Neuronal stem cell (in vitro differentiated cells): ENCODE measurements at regions not wholly inside any gene's neighbourhood (a gene's known extent, or its start where the extent isn't known, plus 50 kb on each side); places are given as distances from the start of the nearest gene placed in this dataset.
"Not testable (repeated sequence)": the region's sequence is repeated elsewhere in the genome, so short reads cannot be mapped to it uniquely, and the experiment has no call there.

Experiments
- DNase-seq: peaks from one replicate; pipeline ENCODE4 v3.0.0-alpha.2; 2013; ENCODE audit warnings: low spot score
- H2AFZ ChIP-seq: one replicate; pipeline ENCODE4 v1.6.1; 2013; ENCODE audit warnings: mild to moderate bottlenecking, low read length, inconsistent platforms
- H2AK5ac ChIP-seq: 2 replicates; pipeline ENCODE4 v1.6.1; 2013; ENCODE audit warnings: low read depth, mild to moderate bottlenecking, inconsistent platforms, low read length, moderate library complexity, mixed read lengths
- H2BK120ac ChIP-seq: 2 replicates; pipeline ENCODE4 v1.6.1; 2013; ENCODE audit warnings: low read depth, mild to moderate bottlenecking, inconsistent platforms, low read length, moderate library complexity, mixed read lengths
- H2BK12ac ChIP-seq: one replicate; pipeline ENCODE4 v1.6.1; 2013; ENCODE audit warnings: low read length, inconsistent platforms
- H2BK15ac ChIP-seq: 2 replicates; pipeline ENCODE4 v1.6.1; 2013; ENCODE audit warnings: mild to moderate bottlenecking, low read length, inconsistent platforms, mixed read lengths
- H2BK5ac ChIP-seq: one replicate; pipeline ENCODE4 v1.6.1; 2013; ENCODE audit warnings: inconsistent platforms, mild to moderate bottlenecking, low read length, moderate library complexity
- H3K14ac ChIP-seq: one replicate; pipeline ENCODE4 v1.6.1; 2013; ENCODE audit warnings: low read length, inconsistent platforms
- H3K18ac ChIP-seq: 2 replicates; pipeline ENCODE4 v1.6.1; 2013; ENCODE audit warnings: low read length, inconsistent platforms
- H3K23ac ChIP-seq: 2 replicates; pipeline ENCODE4 v1.6.1; 2013; ENCODE audit warnings: low read depth, mild to moderate bottlenecking, mixed read lengths, low read length, inconsistent platforms; ENCODE audit not compliant: poor library complexity
- H3K27ac ChIP-seq: replicated peaks from 3 replicates; pipeline ENCODE4 v1.5.1; 2013; ENCODE audit warnings: low read length, inconsistent platforms
- H3K27me3 ChIP-seq, 3 experiments: 2 replicates each; pipeline ENCODE4 v1.6.1; 2013; ENCODE audit warnings: low read length in 3 of 3, mild to moderate bottlenecking in 2 of 3, inconsistent platforms in 1 of 3, low read depth in 1 of 3, mixed read lengths in 1 of 3, moderate library complexity in 1 of 3; ENCODE audit not compliant: control insufficient read depth in 3 of 3, insufficient read depth in 3 of 3
- H3K36me3 ChIP-seq, 2 donors: replicated peaks in 1 of 2; 2 replicates each; pipeline ENCODE4 v1.6.1; 2013; ENCODE audit warnings: low read length in 2 of 2; ENCODE audit not compliant: control insufficient read depth in 2 of 2, insufficient read depth in 2 of 2
- H3K4ac ChIP-seq: 2 replicates; pipeline ENCODE4 v1.6.1; 2013; ENCODE audit warnings: inconsistent platforms, mild to moderate bottlenecking, low read length, moderate library complexity
- H3K4me1 ChIP-seq, 2 donors: 1 replicate in 1 of 2; 2 replicates in 1 of 2; pipeline ENCODE4 v1.6.1; 2013; ENCODE audit warnings: low read length in 2 of 2, low read depth in 1 of 2; ENCODE audit not compliant: control insufficient read depth in 2 of 2, insufficient read depth in 1 of 2
- H3K4me2 ChIP-seq: one replicate; pipeline ENCODE4 v1.6.1; 2013; ENCODE audit warnings: mild to moderate bottlenecking, low read length, inconsistent platforms; ENCODE audit not compliant: insufficient read depth, poor library complexity, severe bottlenecking
- H3K4me3 ChIP-seq, 2 donors: 2 replicates each; pipeline ENCODE4 v1.5.1; 2013; ENCODE audit warnings: low read length in 2 of 2, mild to moderate bottlenecking in 2 of 2, inconsistent platforms in 1 of 2, moderate library complexity in 1 of 2
- H3K79me1 ChIP-seq: one replicate; pipeline ENCODE4 v1.6.1; 2013; ENCODE audit warnings: low read depth, mild to moderate bottlenecking, inconsistent platforms, low read length, moderate library complexity
- H3K9ac ChIP-seq: one replicate; pipeline ENCODE4 v1.6.1; 2013; ENCODE audit warnings: mild to moderate bottlenecking, low read depth, low read length, inconsistent platforms; ENCODE audit not compliant: poor library complexity
- H3K9me3 ChIP-seq, 2 donors: replicated peaks in 1 of 2; 2 replicates each; pipeline versions ENCODE3 to v1.6.1; 2013; ENCODE audit warnings: low read length in 2 of 2, mild to moderate bottlenecking in 2 of 2, inconsistent platforms in 1 of 2, low read depth in 1 of 2, mixed read lengths in 1 of 2, moderate library complexity in 1 of 2; ENCODE audit not compliant: control insufficient read depth in 2 of 2, insufficient read depth in 1 of 2
- H4K8ac ChIP-seq: one replicate; pipeline ENCODE4 v1.6.1; 2013; ENCODE audit warnings: low read depth, mild to moderate bottlenecking, inconsistent platforms, low read length, moderate library complexity
- H4K91ac ChIP-seq: one replicate; pipeline ENCODE4 v1.6.1; 2013; ENCODE audit warnings: low read length, low read depth, mild to moderate bottlenecking, inconsistent platforms; ENCODE audit not compliant: poor library complexity
- WGBS, 2 donors: extraction: QIAGEN DNeasy Blood & Tissue Kit; methylation state at CpG; one replicate each; pipeline ENCODE4 v1.1.7; 2013; ENCODE audit warnings: missing lambda C conversion rate in 2 of 2, mixed read lengths in 1 of 2; ENCODE audit not compliant: insufficient read length in 2 of 2, insufficient replicate concordance in 1 of 2; ENCODE audit errors: extremely low coverage in 2 of 2; 5-methylcytosine and 5-hydroxymethylcytosine counted together

- no peaks in the 10 kb centered on the region for H3K36me3 ChIP-seq
Measured at GRCh38 chr4:57719456-57719855, 609.3 kb upstream of the IGFBP7 start.

GRCh38 chr4:57714313-57714712, 604.1 kb upstream of the IGFBP7 start:
- not testable (repeated sequence) for H3K4ac ChIP-seq, DNase-seq, H2AFZ ChIP-seq, H3K14ac ChIP-seq, H4K8ac ChIP-seq, H2BK5ac ChIP-seq, H2BK15ac ChIP-seq, H3K27me3 ChIP-seq, H3K27ac ChIP-seq, H3K23ac ChIP-seq, H3K9ac ChIP-seq, H3K4me2 ChIP-seq, H2BK12ac ChIP-seq, H4K91ac ChIP-seq, H2AK5ac ChIP-seq, H3K79me1 ChIP-seq, H3K9me3 ChIP-seq, H3K36me3 ChIP-seq, H3K4me1 ChIP-seq, H3K18ac ChIP-seq, H2BK120ac ChIP-seq, H3K4me3 ChIP-seq
- no CpG with 5 or more reads among the region's 10 CpGs for WGBS, 2 donors

More at GRCh38 chr4:57719456-57719855, 609.3 kb upstream of the IGFBP7 start:
- H2BK15ac ChIP-seq = no peak overlapping the region
- no peak overlapping the region for H3K4me3 ChIP-seq
- no peak overlapping the region for H3K23ac ChIP-seq
- H3K27me3 ChIP-seq = no peaks in the 10 kb centered on the region
- H2AK5ac ChIP-seq = no peak overlapping the region
- H3K9me3 ChIP-seq = no peaks in the 10 kb centered on the region
- H2BK5ac ChIP-seq = no peak overlapping the region
- no CpG with 5 or more reads among the region's 2 CpGs for WGBS, 2 donors
- no peak overlapping the region for H3K4me2 ChIP-seq
- no peak overlapping the region for H3K14ac ChIP-seq
- H3K4me1 ChIP-seq = no peaks in the 10 kb centered on the region
- no peak overlapping the region for H3K27ac ChIP-seq
- H3K79me1 ChIP-seq = no peaks in the 10 kb centered on the region
- H3K9ac ChIP-seq = no peak overlapping the region
- no peak overlapping the region for H2BK120ac ChIP-seq
- no peak overlapping the region for H2BK12ac ChIP-seq
- H4K91ac ChIP-seq = no peak overlapping the region
- no peak for DNase-seq
- H4K8ac ChIP-seq = no peak overlapping the region
- H3K18ac ChIP-seq = no peak overlapping the region
- H3K4ac ChIP-seq = no peak overlapping the region
- no peak overlapping the region for H2AFZ ChIP-seq

DNA sequence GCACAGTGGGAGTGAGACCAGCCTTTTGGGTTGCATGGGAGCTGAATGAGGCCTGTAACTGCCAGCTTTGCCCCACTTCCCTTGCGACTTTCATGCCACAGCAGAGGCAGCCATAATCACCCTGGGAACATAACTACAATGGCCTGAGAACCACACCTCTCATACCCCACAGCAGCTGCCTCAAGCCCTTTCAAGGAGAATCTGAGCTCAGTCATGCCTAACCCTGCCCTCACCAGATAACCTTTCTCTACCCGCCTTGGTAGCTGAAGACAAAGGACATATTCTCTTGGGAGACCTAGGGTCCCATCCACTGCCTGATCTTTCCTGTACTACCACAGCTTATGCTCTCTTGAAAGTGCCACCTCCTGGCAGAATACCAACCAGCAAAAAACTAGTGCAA, 599.9 kb upstream of the IGFBP7 start:
- Histone ChIP-seq H3K27me3 (no peaks in the 10 kb centered on the region), H3K79me1 (no peaks in the 10 kb centered on the region), H3K4me3 (no peak overlapping the region), H2BK15ac (no peak overlapping the region), H3K4me1 (peaks cover 0 to 5% of the 10 kb centered on the region in 2 donors), H4K91ac (no peak overlapping the region), H3K14ac (no peak overlapping the region), H3K36me3 (no peaks in the 10 kb centered on the region), H2AK5ac (no peak overlapping the region), H2BK12ac (no peak overlapping the region), H3K9ac (no peak overlapping the region), H3K4me2 (no peak overlapping the region), H4K8ac (no peak overlapping the region), H2BK120ac (no peak overlapping the region), H2AFZ (no peak overlapping the region), H3K23ac (no peak overlapping the region), H3K9me3 (no peaks in the 10 kb centered on the region), H2BK5ac (peak overlapping the region; percentile 19), H3K27ac (no peak overlapping the region), H3K18ac (peak overlapping the region; percentile 35), H3K4ac (no peak overlapping the region)
- no CpG with 5 or more reads among the region's 2 CpGs for WGBS, 2 donors
- no peak for DNase-seq

DNA sequence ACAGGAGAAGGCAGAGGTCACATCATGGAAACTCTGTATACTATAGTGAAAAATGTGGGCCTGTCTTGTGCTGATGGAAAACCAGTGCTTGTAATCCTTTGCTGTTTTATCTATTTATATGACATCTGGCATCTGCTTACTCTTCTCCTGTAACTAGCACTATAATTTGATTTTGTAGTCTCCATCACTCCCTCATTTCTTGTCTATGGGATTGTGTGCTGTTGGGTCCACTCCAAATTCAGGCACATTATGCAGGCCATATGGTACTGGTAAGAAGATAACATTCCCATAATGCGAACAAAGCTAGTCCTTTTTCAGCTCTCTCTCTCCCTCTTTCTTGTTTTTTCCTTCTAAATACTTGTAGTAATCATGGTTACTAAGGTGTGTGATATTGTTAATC, 581.2 kb upstream of the IGFBP7 start:
- Histone ChIP-seq H3K18ac (no peak overlapping the region), H3K23ac (no peak overlapping the region), H3K4me1 (peaks cover 0 to 1% of the 10 kb centered on the region in 2 donors), H3K9me3 (no peaks in the 10 kb centered on the region), H4K91ac (no peak overlapping the region), H3K79me1 (no peaks in the 10 kb centered on the region), H3K36me3 (no peaks in the 10 kb centered on the region), H4K8ac (no peak overlapping the region), H3K14ac (no peak overlapping the region), H3K4me2 (no peak overlapping the region), H3K9ac (no peak overlapping the region), H3K4ac (no peak overlapping the region), H2AK5ac (no peak overlapping the region), H2BK5ac (no peak overlapping the region), H2BK120ac (no peak overlapping the region), H3K27me3 (no peaks in the 10 kb centered on the region), H2AFZ (no peak overlapping the region), H3K4me3 (no peak overlapping the region), H2BK15ac (no peak overlapping the region), H3K27ac (no peak overlapping the region), H2BK12ac (no peak overlapping the region)
- DNase-seq = no peak
- no CpG with 5 or more reads among the region's 1 CpG for WGBS, 2 donors
